K562 (cell line): ENCODE measurements at regions not wholly inside any gene's neighbourhood (a gene's known extent, or its start where the extent isn't known, plus 50 kb on each side); places are given as distances from the start of the nearest gene placed in this dataset.
A peak's percentile ranks its signal among the peaks of the same experiment; 100 is the strongest.

Source experiments
- BMI1 ChIP-seq: fragments of 150-350 bp; IDR thresholded peaks from 2 replicates; pipeline ENCODE4 v1.6.1; 2014; ENCODE audit warnings: low read length
- ESRRA ChIP-seq: fragments of 450-650 bp; IDR thresholded peaks from 2 replicates; pipeline ENCODE4 v1.6.1; 2014; ENCODE audit warnings: low read depth, mild to moderate bottlenecking, moderate library complexity, borderline replicate concordance
- FOXK2 ChIP-seq, 2 experiments: fragments of 450-650 bp; IDR thresholded peaks in 1 of 2; conservative IDR thresholded peaks in 1 of 2; 2 replicates each; pipeline ENCODE4 v1.6.1; 2016; ENCODE audit warnings: low read depth in 2 of 2, mild to moderate bottlenecking in 1 of 2
- GABPB1 ChIP-seq: sonication (generic); formaldehyde crosslinking; IDR thresholded peaks from 2 replicates; pipeline ENCODE4 v1.8.0; 2022; ENCODE audit warnings: mild to moderate bottlenecking, missing genetic modification reagents
- MCM3 ChIP-seq: fragments of 450-650 bp; IDR thresholded peaks from 2 replicates; pipeline ENCODE4 v1.6.1; 2016
- NCOA1 ChIP-seq: fragments of 450-650 bp; IDR thresholded peaks from 2 replicates; pipeline ENCODE4 v1.6.1; 2016; ENCODE audit warnings: low read depth
- POU5F1 ChIP-seq: fragments of 150-350 bp; IDR thresholded peaks from 2 replicates; pipeline ENCODE4 v1.6.1; 2014; ENCODE audit warnings: borderline replicate concordance, low read length, low read depth, mild to moderate bottlenecking; ENCODE audit not compliant: partially characterized antibody
- PRDM10 ChIP-seq: fragments of 450-650 bp; IDR thresholded peaks from 2 replicates; pipeline ENCODE4 v1.6.1; 2018; ENCODE audit not compliant: partially characterized antibody
- PRPF4 ChIP-seq: fragments of 200-400 bp; formaldehyde crosslinking; IDR thresholded peaks from one replicate; pipeline ENCODE4 v1.6.1; 2017; ENCODE audit warnings: low read length, low read depth, mild to moderate bottlenecking; ENCODE audit not compliant: insufficient read depth, poor library complexity, severe bottlenecking
- STAG1 ChIP-seq: sonication (generic); formaldehyde crosslinking; IDR thresholded peaks from 2 replicates; pipeline ENCODE4 v1.5.0; 2020; ENCODE audit warnings: missing genetic modification reagents, borderline replicate concordance
- TBP ChIP-seq: optimal IDR thresholded peaks from 2 replicates; pipeline ENCODE3; 2011; ENCODE audit warnings: low read depth, low read length, improper control_type of control experiment
- ZFX ChIP-seq: sonication (generic); formaldehyde crosslinking; IDR thresholded peaks from 2 replicates; pipeline ENCODE4 v1.8.0; 2022; ENCODE audit warnings: mild to moderate bottlenecking, missing genetic modification reagents, moderate library complexity
- ZHX1 ChIP-seq: fragments of 150-350 bp; conservative IDR thresholded peaks from 2 replicates; pipeline ENCODE4 v1.6.1; 2014; ENCODE audit warnings: low read length
- ZNF431 ChIP-seq: sonication (generic); formaldehyde crosslinking; IDR thresholded peaks from 2 replicates; pipeline ENCODE4 v1.8.0; 2022; ENCODE audit warnings: mild to moderate bottlenecking, missing genetic modification reagents
- ZNF589 ChIP-seq: fragments of 200-800 bp; sonication (Bioruptor generic); IDR thresholded peaks from 2 replicates; pipeline ENCODE4 v1.6.1; 2016; ENCODE audit warnings: low read depth, missing genetic modification characterization, missing compliant biosample characterization
- TF ChIP-seq, protein P1 (sequence below): IDR thresholded peaks from 2 replicates; pipeline ENCODE4 v1.6.1; 2011; ENCODE audit warnings: borderline replicate concordance, low read depth, mild to moderate bottlenecking, moderate library complexity, low read length; ENCODE audit not compliant: insufficient read depth, poor library complexity, severe bottlenecking
- TF ChIP-seq, protein P2 (sequence below): sonication (generic); formaldehyde crosslinking; IDR thresholded peaks from 2 replicates; pipeline ENCODE4 v1.8.1; 2023; ENCODE audit warnings: mild to moderate bottlenecking, missing genetic modification reagents

DNA sequence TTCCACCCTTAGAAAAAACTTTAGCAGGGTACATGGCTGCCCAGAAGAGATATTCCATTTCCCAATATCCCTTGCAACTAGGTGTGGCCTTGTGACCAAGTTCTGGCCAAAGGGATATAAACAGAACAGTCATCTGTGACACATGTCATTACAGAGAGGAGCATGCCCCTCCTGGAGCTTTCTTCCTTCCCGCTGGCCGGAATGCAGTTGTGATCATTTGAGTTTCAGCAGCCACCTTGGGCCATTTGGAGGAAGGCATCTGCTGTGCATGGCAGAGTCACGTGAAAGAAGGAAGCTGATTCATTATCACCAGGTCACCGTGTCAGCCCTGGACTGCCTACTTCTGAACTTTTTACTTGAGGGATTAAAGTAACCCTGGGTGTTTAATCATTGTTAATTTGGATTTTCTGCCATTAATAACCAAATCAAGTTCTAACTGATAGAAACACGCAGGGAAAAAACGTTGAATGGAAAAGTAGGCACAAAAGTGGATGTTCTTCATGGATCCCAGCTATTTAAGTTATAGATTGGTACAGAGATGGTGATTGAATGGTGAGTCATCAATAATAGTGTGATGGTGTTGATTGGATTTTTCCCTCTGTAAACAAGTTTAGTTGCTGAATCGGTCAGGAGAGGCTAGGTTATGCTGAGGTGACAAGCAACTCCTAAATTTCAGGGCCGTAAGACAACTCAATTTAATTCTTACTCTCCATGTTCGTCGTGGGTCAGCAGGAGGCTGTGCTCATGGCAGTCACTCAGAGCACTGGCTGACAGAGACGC lies 80.7 kb upstream of the CCDC167 start (continued):
- TF ChIP-seq, protein P1, sequence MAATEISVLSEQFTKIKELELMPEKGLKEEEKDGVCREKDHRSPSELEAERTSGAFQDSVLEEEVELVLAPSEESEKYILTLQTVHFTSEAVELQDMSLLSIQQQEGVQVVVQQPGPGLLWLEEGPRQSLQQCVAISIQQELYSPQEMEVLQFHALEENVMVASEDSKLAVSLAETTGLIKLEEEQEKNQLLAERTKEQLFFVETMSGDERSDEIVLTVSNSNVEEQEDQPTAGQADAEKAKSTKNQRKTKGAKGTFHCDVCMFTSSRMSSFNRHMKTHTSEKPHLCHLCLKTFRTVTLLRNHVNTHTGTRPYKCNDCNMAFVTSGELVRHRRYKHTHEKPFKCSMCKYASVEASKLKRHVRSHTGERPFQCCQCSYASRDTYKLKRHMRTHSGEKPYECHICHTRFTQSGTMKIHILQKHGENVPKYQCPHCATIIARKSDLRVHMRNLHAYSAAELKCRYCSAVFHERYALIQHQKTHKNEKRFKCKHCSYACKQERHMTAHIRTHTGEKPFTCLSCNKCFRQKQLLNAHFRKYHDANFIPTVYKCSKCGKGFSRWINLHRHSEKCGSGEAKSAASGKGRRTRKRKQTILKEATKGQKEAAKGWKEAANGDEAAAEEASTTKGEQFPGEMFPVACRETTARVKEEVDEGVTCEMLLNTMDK: no peak
- TF ChIP-seq, protein P2, sequence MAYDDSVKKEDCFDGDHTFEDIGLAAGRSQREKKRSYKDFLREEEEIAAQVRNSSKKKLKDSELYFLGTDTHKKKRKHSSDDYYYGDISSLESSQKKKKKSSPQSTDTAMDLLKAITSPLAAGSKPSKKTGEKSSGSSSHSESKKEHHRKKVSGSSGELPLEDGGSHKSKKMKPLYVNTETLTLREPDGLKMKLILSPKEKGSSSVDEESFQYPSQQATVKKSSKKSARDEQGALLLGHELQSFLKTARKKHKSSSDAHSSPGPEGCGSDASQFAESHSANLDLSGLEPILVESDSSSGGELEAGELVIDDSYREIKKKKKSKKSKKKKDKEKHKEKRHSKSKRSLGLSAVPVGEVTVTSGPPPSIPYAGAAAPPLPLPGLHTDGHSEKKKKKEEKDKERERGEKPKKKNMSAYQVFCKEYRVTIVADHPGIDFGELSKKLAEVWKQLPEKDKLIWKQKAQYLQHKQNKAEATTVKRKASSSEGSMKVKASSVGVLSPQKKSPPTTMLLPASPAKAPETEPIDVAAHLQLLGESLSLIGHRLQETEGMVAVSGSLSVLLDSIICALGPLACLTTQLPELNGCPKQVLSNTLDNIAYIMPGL (CRISPR knock-in tag): no peak
- TF ChIP-seq STAG1 (CRISPR knock-in tag): no peak
- TF ChIP-seq ZHX1: no peak
- no peak for TF ChIP-seq PRDM10
- no peak; the same call in 1 of the 2 replicates for TF ChIP-seq ESRRA
- no peak for TF ChIP-seq NCOA1
- TF ChIP-seq PRPF4: no peak
- TF ChIP-seq GABPB1 (CRISPR knock-in tag): no peak
- no peak for TF ChIP-seq MCM3
- TF ChIP-seq POU5F1: no peak
- TF ChIP-seq ZNF589: no peak
- TF ChIP-seq ZFX (CRISPR knock-in tag): no peak
- no peak for TF ChIP-seq BMI1
- 0 out of 4 replicates have a peak, but pooled peaks of 1 of the 2 experiments have one; percentile 37 for TF ChIP-seq FOXK2 (conservative IDR thresholded peaks at IDR 0.05 in 1 of 2, IDR thresholded peaks at IDR 0.05 in 1 of 2; ENCODE audit: low read depth in 2 of 2)
- TF ChIP-seq ZNF431 (CRISPR knock-in tag): no peak
- TF ChIP-seq TBP: no peak
